GM21381 (cell line): ENCODE measurements at regions not wholly inside any gene's neighbourhood (a gene's known extent, or its start where the extent isn't known, plus 50 kb on each side); places are given as distances from the start of the nearest gene placed in this dataset.

Experiments used
- ATAC-seq: cut with Tn5 transposase; IDR thresholded peaks from one replicate; pipeline ENCODE4 v1.9.1; 2021; ENCODE audit warnings: mild to moderate bottlenecking, moderate library complexity; ENCODE audit not compliant: unreplicated experiment

GRCh38 chr6:156167625-156168071, 609.5 kb upstream of the ARID1B start:
- no peak for ATAC-seq

GRCh38 chr6:156167016-156167624, 610.1 kb upstream of the ARID1B start:
- ATAC-seq = no peak

- ATAC-seq = no peak
Observed at GRCh38 chr6:156166093-156166492, 611.1 kb upstream of the ARID1B start.

- ATAC-seq = no peak
Observed at GRCh38 chr6:156164701-156165452, 612.3 kb upstream of the ARID1B start.

GRCh38 chr6:156163311-156163710, 613.9 kb upstream of the ARID1B start:
- no peak for ATAC-seq

- no peak for ATAC-seq
Observed at GRCh38 chr6:156161471-156161870, 615.7 kb upstream of the ARID1B start.

- ATAC-seq = no peak
Observed at GRCh38 chr6:156160795-156161165, 616.4 kb upstream of the ARID1B start.

- ATAC-seq = no peak
Observed at GRCh38 chr6:156160007-156160794, 617.0 kb upstream of the ARID1B start.

GRCh38 chr6:156154896-156155295, 622.3 kb upstream of the ARID1B start:
- no peak for ATAC-seq

- no peak for ATAC-seq
Observed at GRCh38 chr6:156150391-156150790, 626.8 kb upstream of the ARID1B start.

GRCh38 chr6:156146891-156147290, 630.3 kb upstream of the ARID1B start:
- ATAC-seq = no peak

GRCh38 chr6:156131221-156131903, 645.8 kb upstream of the ARID1B start:
- ATAC-seq = peak; percentile 98

GRCh38 chr6:156126535-156126934, 650.6 kb upstream of the ARID1B start:
- ATAC-seq = no peak

GRCh38 chr6:156125844-156126243, 651.3 kb upstream of the ARID1B start:
- no peak for ATAC-seq

GRCh38 chr6:156123731-156124130, 653.4 kb upstream of the ARID1B start:
- ATAC-seq = no peak

- ATAC-seq = no peak
Observed at GRCh38 chr6:156121973-156122372, 655.2 kb upstream of the ARID1B start.

GRCh38 chr6:156114541-156114940, 658.9 kb upstream of the NOX3 start:
- no peak for ATAC-seq

- ATAC-seq = no peak
Observed at GRCh38 chr6:156113631-156114030, 658.0 kb upstream of the NOX3 start.

GRCh38 chr6:156111913-156112312, 656.3 kb upstream of the NOX3 start:
- no peak for ATAC-seq

- ATAC-seq = no peak
Observed at GRCh38 chr6:156110249-156110648, 654.6 kb upstream of the NOX3 start.

GRCh38 chr6:156109713-156110112, 654.1 kb upstream of the NOX3 start:
- ATAC-seq = no peak
